ENCODE measurements at regions not wholly inside any gene's neighbourhood (a gene's known extent, or its start where the extent isn't known, plus 50 kb on each side); places are given as distances from the start of the nearest gene placed in this dataset.

DNA sequence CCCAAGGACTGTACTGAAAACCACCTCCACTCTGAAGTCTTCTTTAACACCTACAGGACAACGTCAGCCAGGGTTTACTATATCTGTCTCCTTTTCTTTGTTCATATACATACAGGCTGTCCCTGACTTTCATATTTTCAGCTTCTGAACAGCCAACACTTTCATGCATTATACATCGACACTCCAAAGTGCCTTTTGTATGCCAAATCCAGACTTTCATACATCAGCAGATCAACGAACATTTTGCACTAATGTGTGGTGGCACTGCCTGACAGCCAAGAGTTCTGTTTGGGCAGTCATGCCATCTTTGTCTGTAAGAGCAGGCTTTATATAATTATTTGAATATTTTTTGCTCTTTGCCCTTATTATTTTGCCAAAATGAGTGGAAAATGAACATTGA, 487.4 kb downstream of the CETN3 start:
- DNase-seq (ENCODE audit: low read depth in 1 of 2, low spot score in 2 of 2) (no peak), FAIRE-seq (no peak)
- H3K4ac ChIP-seq (replicated peaks; ENCODE audit: insufficient read length, low read depth, low read length), result no peak overlapping the region
- no peak overlapping the region for H3K18ac ChIP-seq (ENCODE audit: extremely low read depth, low read length)
- H3K23ac ChIP-seq (ENCODE audit: insufficient read length), result no peak overlapping the region
- no peak overlapping the region for H3K27ac ChIP-seq (ENCODE audit: low read depth, low read length)
- H2BK5ac ChIP-seq (ENCODE audit: low read depth, low read length), result no peak overlapping the region
- no peaks in the 10 kb centered on the region for H3K79me1 ChIP-seq (ENCODE audit: low read depth, low read length)
- H4K20me1 ChIP-seq (replicated peaks in 1 of 2; ENCODE audit: control insufficient read depth in 1 of 2, insufficient read depth in 2 of 2, low read length in 2 of 2), result no peaks in the 10 kb centered on the region
- H3K23me2 ChIP-seq (ENCODE audit: low read depth, low read length), result no peaks in the 10 kb centered on the region
- WGBS, 2 experiments (ENCODE audit: extremely low coverage in 1 of 2, insufficient coverage in 1 of 2, insufficient read length in 1 of 2, insufficient replicate concordance in 2 of 2, low coverage in 1 of 2, low lambda C conversion rate in 2 of 2, missing lambda C conversion rate in 1 of 2), result 93% methylated on average over 3 of the region's 3 CpGs; no CpG with 5 or more reads in 1 of the 2 experiments
- no peak overlapping the region for H2BK120ac ChIP-seq (replicated peaks; ENCODE audit: low read depth, low read length)
- POLR2A ChIA-PET (ENCODE audit: partially characterized antibody), result no interaction called here
- H3K56ac ChIP-seq (replicated peaks; ENCODE audit: insufficient read length, low read depth, low read length), result no peak overlapping the region
- H4K8ac ChIP-seq (ENCODE audit: extremely low read depth, insufficient read depth, low read length), result no peak overlapping the region
- H3K4me1 ChIP-seq (replicated peaks in 1 of 4; ENCODE audit: control insufficient read depth in 3 of 4, insufficient read depth in 4 of 4, low read length in 3 of 4), result no peaks in the 10 kb centered on the region
- no peaks in the 10 kb centered on the region for H3K27me3 ChIP-seq (replicated peaks in 1 of 4; ENCODE audit: control insufficient read depth in 3 of 4, extremely low read depth in 1 of 4, insufficient read depth in 3 of 4, low read length in 3 of 4)
- no peak overlapping the region for H2BK20ac ChIP-seq (ENCODE audit: low read length)
- H3K79me2 ChIP-seq (ENCODE audit: control insufficient read depth in 1 of 2, insufficient read depth in 2 of 2, low read length in 2 of 2), result no peaks in the 10 kb centered on the region
- no peak overlapping the region for H3K4me2 ChIP-seq (ENCODE audit: insufficient read depth in 1 of 2, low read depth in 2 of 2, low read length in 2 of 2)
- H4K5ac ChIP-seq (ENCODE audit: insufficient read length, low read depth, low read length), result no peak overlapping the region
- no peak overlapping the region for H3K4me3 ChIP-seq (ENCODE audit: extremely low read depth in 1 of 4, insufficient read depth in 2 of 4, low read depth in 3 of 4, low read length in 4 of 4)
- H3K9me3 ChIP-seq (ENCODE audit: insufficient read depth in 2 of 2, low read depth in 1 of 2, low read length in 1 of 2), result no peaks in the 10 kb centered on the region
- H2AFZ ChIP-seq (ENCODE audit: low read length), result no peak overlapping the region
- H3K9ac ChIP-seq (replicated peaks in 1 of 4; ENCODE audit: extremely low read depth in 1 of 4, low read depth in 3 of 4, low read length in 3 of 4), result no peak overlapping the region
- H2AK5ac ChIP-seq (ENCODE audit: low read depth, low read length), result no peak overlapping the region
- no peak overlapping the region for H2BK15ac ChIP-seq (ENCODE audit: low read length)
- H2BK12ac ChIP-seq (ENCODE audit: low read depth, low read length), result no peak overlapping the region
- no peaks in the 10 kb centered on the region for H3K36me3 ChIP-seq (ENCODE audit: control insufficient read depth in 2 of 4, insufficient read depth in 4 of 4, low read length in 3 of 4)
- CTCF ChIA-PET (ENCODE audit: partially characterized antibody), result interaction anchor here (0.8 kb wide), 1 partner anchor 33 kb away, joined by 3 read pairs; no protein-coding TSS in a partner anchor
- no peak overlapping the region for H4K91ac ChIP-seq (replicated peaks; ENCODE audit: insufficient read length, low read length)
- no peak overlapping the region for H3K14ac ChIP-seq (ENCODE audit: insufficient read length)
- TF ChIP-seq TBP (IDR thresholded peaks at IDR 0.05; ENCODE audit: low read depth, low read length) (no peak), EGR1 (IDR thresholded peaks at IDR 0.05; ENCODE audit: borderline replicate concordance, low read depth, low read length) (no peak), JUN (IDR thresholded peaks at IDR 0.05; ENCODE audit: low read depth, low read length) (no peak), CBX5 (IDR thresholded peaks at IDR 0.05; ENCODE audit: low read depth, low read length) (no peak), TAF7 (optimal IDR thresholded peaks at IDR 0.05; ENCODE audit: borderline replicate concordance, low read depth, low read length) (no peak), POLR2AphosphoS5 (IDR thresholded peaks at IDR 0.05; ENCODE audit: low read depth, low read length) (no peak), CBX8 (IDR thresholded peaks at IDR 0.05; ENCODE audit: borderline replicate concordance, low read depth, low read length) (no peak), RNF2 (IDR thresholded peaks at IDR 0.05; ENCODE audit: borderline replicate concordance, low read depth, low read length, missing control alignments, poor library complexity, severe bottlenecking) (no peak), PHF8 (conservative IDR thresholded peaks at IDR 0.05; ENCODE audit: low read depth, low read length) (no peak), CEBPB (IDR thresholded peaks at IDR 0.05; ENCODE audit: low read depth, low read length) (no peak), SP2 (IDR thresholded peaks at IDR 0.05; ENCODE audit: low read length) (no peak)
- TF ChIP-seq, protein P1, sequence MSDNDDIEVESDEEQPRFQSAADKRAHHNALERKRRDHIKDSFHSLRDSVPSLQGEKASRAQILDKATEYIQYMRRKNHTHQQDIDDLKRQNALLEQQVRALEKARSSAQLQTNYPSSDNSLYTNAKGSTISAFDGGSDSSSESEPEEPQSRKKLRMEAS (IDR thresholded peaks at IDR 0.05), result no peak
- TF ChIP-seq, protein P2, sequence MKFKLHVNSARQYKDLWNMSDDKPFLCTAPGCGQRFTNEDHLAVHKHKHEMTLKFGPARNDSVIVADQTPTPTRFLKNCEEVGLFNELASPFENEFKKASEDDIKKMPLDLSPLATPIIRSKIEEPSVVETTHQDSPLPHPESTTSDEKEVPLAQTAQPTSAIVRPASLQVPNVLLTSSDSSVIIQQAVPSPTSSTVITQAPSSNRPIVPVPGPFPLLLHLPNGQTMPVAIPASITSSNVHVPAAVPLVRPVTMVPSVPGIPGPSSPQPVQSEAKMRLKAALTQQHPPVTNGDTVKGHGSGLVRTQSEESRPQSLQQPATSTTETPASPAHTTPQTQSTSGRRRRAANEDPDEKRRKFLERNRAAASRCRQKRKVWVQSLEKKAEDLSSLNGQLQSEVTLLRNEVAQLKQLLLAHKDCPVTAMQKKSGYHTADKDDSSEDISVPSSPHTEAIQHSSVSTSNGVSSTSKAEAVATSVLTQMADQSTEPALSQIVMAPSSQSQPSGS (IDR thresholded peaks at IDR 0.05; ENCODE audit: low read length), result no peak
